Limb (tissue), 2 donors: ENCODE measurements at regions not wholly inside any gene's neighbourhood (a gene's known extent, or its start where the extent isn't known, plus 50 kb on each side); places are given as distances from the start of the nearest gene placed in this dataset.
"Not testable (repeated sequence)": the region's sequence is repeated elsewhere in the genome, so short reads cannot be mapped to it uniquely, and the experiment has no call there.

ENCODE experiments used
- DNase-seq, 2 donors: peaks; one replicate each; pipeline ENCODE4 v3.0.0-alpha.2; 2016; ENCODE audit errors: extremely low spot score in 2 of 2

- no peak for DNase-seq
Measured at GRCh38 chr10:6695519-6695918, 115.4 kb upstream of the PRKCQ start.

GRCh38 chr10:6694447-6695140, 114.5 kb upstream of the PRKCQ start:
- DNase-seq, result no peak

GRCh38 chr10:6692856-6693255, 112.8 kb upstream of the PRKCQ start:
- DNase-seq, result no peak

GRCh38 chr10:6692103-6692502, 112.0 kb upstream of the PRKCQ start:
- no peak for DNase-seq

- DNase-seq, result no peak
Measured at GRCh38 chr10:6689036-6689435, 109.0 kb upstream of the PRKCQ start.

GRCh38 chr10:6680735-6681134, 100.7 kb upstream of the PRKCQ start:
- no peak for DNase-seq

GRCh38 chr10:6678956-6679355, 98.9 kb upstream of the PRKCQ start:
- no peak for DNase-seq

- peak; percentile 45 to 56 for DNase-seq
Measured at GRCh38 chr10:6678211-6678803, 98.2 kb upstream of the PRKCQ start.

- DNase-seq, result not testable (repeated sequence)
Measured at GRCh38 chr10:6677129-6677528, 97.1 kb upstream of the PRKCQ start.

- DNase-seq, result peak in 1 of 2 donors; percentile 15
Measured at GRCh38 chr10:6674291-6674690, 94.2 kb upstream of the PRKCQ start.

GRCh38 chr10:6671976-6672375, 91.9 kb upstream of the PRKCQ start:
- DNase-seq, result no peak

- DNase-seq, result peak in 1 of 2 donors; percentile 64
Measured at GRCh38 chr10:6669269-6669859, 89.3 kb upstream of the PRKCQ start.

- peak; percentile 44 to 82 for DNase-seq
Measured at GRCh38 chr10:6667679-6668270, 87.7 kb upstream of the PRKCQ start.

- no peak for DNase-seq
Measured at GRCh38 chr10:6667150-6667549, 87.1 kb upstream of the PRKCQ start.

- no peak for DNase-seq
Measured at GRCh38 chr10:6665847-6666246, 85.8 kb upstream of the PRKCQ start.

- DNase-seq, result no peak
Measured at GRCh38 chr10:6660460-6660859, 80.4 kb upstream of the PRKCQ start.

GRCh38 chr10:6659451-6659850, 79.4 kb upstream of the PRKCQ start:
- DNase-seq, result no peak

- no peak for DNase-seq
Measured at GRCh38 chr10:6657669-6658068, 77.6 kb upstream of the PRKCQ start.

- no peak for DNase-seq
Measured at GRCh38 chr10:6657196-6657595, 77.1 kb upstream of the PRKCQ start.

GRCh38 chr10:6654571-6654970, 74.5 kb upstream of the PRKCQ start:
- DNase-seq, result no peak

- DNase-seq, result no peak
Measured at GRCh38 chr10:6650586-6650985, 70.5 kb upstream of the PRKCQ start.

- DNase-seq, result no peak
Measured at GRCh38 chr10:6649903-6650302, 69.8 kb upstream of the PRKCQ start.
